ENCODE measurements at regions not wholly inside any gene's neighbourhood (a gene's known extent, or its start where the extent isn't known, plus 50 kb on each side); places are given as distances from the start of the nearest gene placed in this dataset.

DNA sequence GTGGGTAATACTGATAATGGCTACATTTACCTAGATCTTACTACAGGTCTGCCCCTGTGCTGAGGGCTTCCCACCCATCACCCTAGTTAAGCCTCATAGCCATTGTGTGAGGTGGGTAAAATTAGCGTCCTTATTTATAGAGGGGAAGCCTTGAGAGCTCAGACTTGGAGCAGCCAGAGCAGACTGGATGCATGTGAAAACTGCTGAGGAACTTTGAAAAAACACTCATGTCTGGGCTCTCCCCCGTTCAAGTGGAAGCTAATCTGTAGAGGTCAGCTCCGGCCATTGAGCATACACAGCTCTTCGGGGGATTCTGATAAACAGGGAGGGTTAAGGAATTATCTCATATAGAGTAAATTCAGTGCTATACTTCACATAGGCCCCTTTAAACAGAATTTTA is 389.7 kb downstream of the RPS6KC1 start:
- intact Hi-C loops (cut with DNase I; ENCODE audit: low total_unique reads) = no loop called here
- DNase-seq (ENCODE audit: low spot score in 2 of 2) = no peak
- no peaks in the 10 kb centered on the region for H3K36me3 ChIP-seq
- no peaks in the 10 kb centered on the region for H3K27me3 ChIP-seq
- TF ChIP-seq POLR2AphosphoS5 (IDR thresholded peaks at IDR 0.05) = no peak
- TF ChIP-seq, protein P1, sequence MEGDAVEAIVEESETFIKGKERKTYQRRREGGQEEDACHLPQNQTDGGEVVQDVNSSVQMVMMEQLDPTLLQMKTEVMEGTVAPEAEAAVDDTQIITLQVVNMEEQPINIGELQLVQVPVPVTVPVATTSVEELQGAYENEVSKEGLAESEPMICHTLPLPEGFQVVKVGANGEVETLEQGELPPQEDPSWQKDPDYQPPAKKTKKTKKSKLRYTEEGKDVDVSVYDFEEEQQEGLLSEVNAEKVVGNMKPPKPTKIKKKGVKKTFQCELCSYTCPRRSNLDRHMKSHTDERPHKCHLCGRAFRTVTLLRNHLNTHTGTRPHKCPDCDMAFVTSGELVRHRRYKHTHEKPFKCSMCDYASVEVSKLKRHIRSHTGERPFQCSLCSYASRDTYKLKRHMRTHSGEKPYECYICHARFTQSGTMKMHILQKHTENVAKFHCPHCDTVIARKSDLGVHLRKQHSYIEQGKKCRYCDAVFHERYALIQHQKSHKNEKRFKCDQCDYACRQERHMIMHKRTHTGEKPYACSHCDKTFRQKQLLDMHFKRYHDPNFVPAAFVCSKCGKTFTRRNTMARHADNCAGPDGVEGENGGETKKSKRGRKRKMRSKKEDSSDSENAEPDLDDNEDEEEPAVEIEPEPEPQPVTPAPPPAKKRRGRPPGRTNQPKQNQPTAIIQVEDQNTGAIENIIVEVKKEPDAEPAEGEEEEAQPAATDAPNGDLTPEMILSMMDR (IDR thresholded peaks at IDR 0.05) = no peak
- no peak for TF ChIP-seq POLR2A (IDR thresholded peaks at IDR 0.05)
- no peak overlapping the region for H3K27ac ChIP-seq
- H3K9me3 ChIP-seq = no peaks in the 10 kb centered on the region
- H3K4me3 ChIP-seq = no peak overlapping the region
- H3K4me1 ChIP-seq = no peaks in the 10 kb centered on the region

DNA sequence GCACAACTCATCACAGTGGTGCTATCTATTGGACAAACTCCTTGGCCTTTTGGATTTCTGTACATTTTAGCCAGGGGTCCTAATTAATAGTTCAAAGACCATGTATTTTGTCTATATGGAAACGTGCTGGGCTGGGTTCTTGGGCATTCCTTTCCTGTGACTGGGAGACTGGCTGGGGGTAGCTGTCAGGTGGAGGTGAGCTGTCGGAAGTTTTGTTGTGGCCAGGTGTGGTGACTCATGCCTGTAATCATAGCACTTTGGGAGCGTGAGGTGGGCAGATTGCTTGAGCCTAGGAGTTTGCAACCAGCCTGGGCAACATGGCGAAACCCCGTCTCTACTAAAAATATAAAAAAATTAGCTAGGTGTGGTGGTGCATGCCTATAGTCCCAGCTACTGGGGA is 392.4 kb downstream of the RPS6KC1 start:
- intact Hi-C loops (cut with DNase I; ENCODE audit: low total_unique reads) = no loop called here
- H3K9me3 ChIP-seq = no peaks in the 10 kb centered on the region
- no peaks in the 10 kb centered on the region for H3K4me1 ChIP-seq
- H3K4me3 ChIP-seq = no peak overlapping the region
- no peak overlapping the region for H3K27ac ChIP-seq
- no peak for DNase-seq (ENCODE audit: low spot score in 2 of 2)
- H3K36me3 ChIP-seq = no peaks in the 10 kb centered on the region
- no peaks in the 10 kb centered on the region for H3K27me3 ChIP-seq
- TF ChIP-seq POLR2A (IDR thresholded peaks at IDR 0.05) (no peak), POLR2AphosphoS5 (IDR thresholded peaks at IDR 0.05) (no peak)
- TF ChIP-seq, protein P1 (IDR thresholded peaks at IDR 0.05) = no peak

DNA sequence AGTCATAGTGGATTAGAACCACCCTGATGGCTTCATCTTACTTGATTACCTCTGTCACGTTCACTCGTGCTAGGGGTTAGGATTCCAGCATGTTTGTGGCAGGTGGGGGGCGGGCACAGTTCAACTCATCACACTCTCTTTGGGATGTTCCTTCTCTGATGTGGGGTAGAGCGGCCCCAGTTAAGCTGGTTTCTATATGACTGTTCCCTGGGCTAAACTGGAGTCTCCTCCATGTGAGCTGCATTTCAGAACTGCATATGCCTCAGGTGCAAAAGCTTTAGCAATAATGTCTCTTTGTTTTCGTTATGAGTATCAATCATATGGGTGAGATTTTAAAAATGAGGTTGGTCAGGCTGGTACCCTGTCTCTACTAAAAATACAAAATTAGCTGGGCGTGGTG is 393.2 kb downstream of the RPS6KC1 start:
- Histone ChIP-seq H3K4me3 (no peak overlapping the region), H3K9me3 (no peaks in the 10 kb centered on the region), H3K27ac (no peak overlapping the region), H3K27me3 (no peaks in the 10 kb centered on the region), H3K4me1 (no peaks in the 10 kb centered on the region), H3K36me3 (no peaks in the 10 kb centered on the region)
- intact Hi-C loops (cut with DNase I; ENCODE audit: low total_unique reads) = no loop called here
- TF ChIP-seq, protein P1 (IDR thresholded peaks at IDR 0.05) = no peak
- TF ChIP-seq POLR2AphosphoS5 (IDR thresholded peaks at IDR 0.05) = no peak
- TF ChIP-seq POLR2A (IDR thresholded peaks at IDR 0.05) = no peak
- no peak for DNase-seq (ENCODE audit: low spot score in 2 of 2)

DNA sequence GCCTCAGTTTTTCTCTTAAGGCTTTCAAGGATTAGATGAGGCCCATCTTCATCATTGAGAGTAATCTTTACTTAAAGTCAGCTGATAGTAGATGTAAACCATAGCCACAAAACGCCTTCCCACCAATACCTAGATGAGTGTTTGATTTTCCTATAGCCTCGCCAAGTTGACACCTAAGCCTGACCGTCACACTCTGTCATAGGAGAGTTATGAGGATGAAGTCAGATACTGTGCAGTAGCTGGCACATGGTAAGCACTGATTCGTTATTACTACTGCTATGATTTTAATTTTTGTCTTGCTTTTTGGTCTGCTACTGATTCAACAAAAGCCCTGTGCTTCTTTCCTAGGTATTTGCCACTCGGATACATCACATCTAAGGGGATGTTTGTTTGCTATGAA is 395.5 kb downstream of the RPS6KC1 start:
- H3K4me3 ChIP-seq = no peak overlapping the region
- H3K27ac ChIP-seq = no peak overlapping the region
- no peaks in the 10 kb centered on the region for H3K9me3 ChIP-seq
- no peaks in the 10 kb centered on the region for H3K4me1 ChIP-seq
- H3K27me3 ChIP-seq = no peaks in the 10 kb centered on the region
- no peaks in the 10 kb centered on the region for H3K36me3 ChIP-seq
- no peak for DNase-seq (ENCODE audit: low spot score in 2 of 2)
- TF ChIP-seq POLR2AphosphoS5 (IDR thresholded peaks at IDR 0.05) = no peak
- intact Hi-C loops (cut with DNase I; ENCODE audit: low total_unique reads) = no loop called here

DNA sequence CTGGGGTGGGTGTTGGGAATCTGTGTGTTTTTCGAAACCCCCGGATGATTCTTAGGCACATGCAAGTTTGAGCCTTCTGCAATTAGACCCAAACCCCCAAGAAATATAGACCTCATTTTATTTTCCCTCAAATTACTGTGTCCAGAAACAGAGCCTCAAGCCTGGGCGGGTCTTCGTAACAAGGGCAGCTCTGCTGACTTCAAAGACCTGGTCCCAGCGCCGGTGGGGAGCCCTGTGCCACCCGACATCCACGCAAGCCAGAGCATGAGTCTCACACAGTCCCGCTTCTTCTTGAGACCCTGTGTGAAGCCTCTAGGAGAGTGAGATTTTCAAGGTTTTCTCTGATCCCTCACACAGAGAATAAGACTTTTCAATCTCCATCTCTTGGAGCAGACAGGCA is 397.3 kb downstream of the RPS6KC1 start:
- intact Hi-C loops (cut with DNase I; ENCODE audit: low total_unique reads) = no loop called here

More for the DNA sequence above, 397.3 kb downstream of the RPS6KC1 start:
- no peak overlapping the region for H3K4me3 ChIP-seq
- H3K27me3 ChIP-seq = no peaks in the 10 kb centered on the region
- no peak for DNase-seq (ENCODE audit: low spot score in 2 of 2)
- TF ChIP-seq, protein P1 (IDR thresholded peaks at IDR 0.05) = no peak
- TF ChIP-seq POLR2AphosphoS5 (IDR thresholded peaks at IDR 0.05) = no peak
- TF ChIP-seq POLR2A (IDR thresholded peaks at IDR 0.05) = no peak
- no peaks in the 10 kb centered on the region for H3K9me3 ChIP-seq
- H3K27ac ChIP-seq = no peak overlapping the region
- H3K36me3 ChIP-seq = no peaks in the 10 kb centered on the region
- H3K4me1 ChIP-seq = no peaks in the 10 kb centered on the region
